ENCODE measurements at regions not wholly inside any gene's neighbourhood (a gene's known extent, or its start where the extent isn't known, plus 50 kb on each side); places are given as distances from the start of the nearest gene placed in this dataset.

- no peaks in the 10 kb centered on the region for H3K36me3 ChIP-seq (ENCODE audit: low read length)
- H3K27ac ChIP-seq (ENCODE audit: low read depth, low read length): no peak overlapping the region
- no peak overlapping the region for H3K4me3 ChIP-seq (ENCODE audit: insufficient read depth, low read length, poor library complexity, severe bottlenecking)
- no peak overlapping the region for H3K4me2 ChIP-seq (ENCODE audit: low read depth, low read length, poor library complexity, severe bottlenecking)
- no peaks in the 10 kb centered on the region for H4K20me1 ChIP-seq (ENCODE audit: low read depth, low read length)
- H3K79me2 ChIP-seq (ENCODE audit: insufficient read depth, low read length): no peaks in the 10 kb centered on the region
- no peak overlapping the region for H3K9ac ChIP-seq (ENCODE audit: low read length)
- H3K27me3 ChIP-seq (ENCODE audit: low read length): 0 out of 2 replicates have a peak, but pooled peaks cover 3% of the 10 kb centered on the region
- H2AFZ ChIP-seq (ENCODE audit: low read depth, low read length, severe bottlenecking): no peak overlapping the region
- no peak for TF ChIP-seq EZH2phosphoT487 (conservative IDR thresholded peaks at IDR 0.05; ENCODE audit: low read length)
- TF ChIP-seq CTCF (IDR thresholded peaks at IDR 0.05; ENCODE audit: insufficient read depth, low read length, poor library complexity, severe bottlenecking): no peak
- no peaks in the 10 kb centered on the region for H3K9me2 ChIP-seq (replicated peaks; ENCODE audit: insufficient read depth, low read length)
- H3K9me3 ChIP-seq (ENCODE audit: insufficient read depth, low read length): peaks cover 9% of the 10 kb centered on the region; the same call in 1 of the 2 replicates
- H3F3A ChIP-seq (ENCODE audit: insufficient read depth): no peaks in the 10 kb centered on the region
Observed at GRCh38 chr17:77709594-77709993, 248.9 kb upstream of the TNRC6C start.

GRCh38 chr17:77712578-77712977, 245.9 kb upstream of the TNRC6C start:
- Histone ChIP-seq H3K27ac (ENCODE audit: low read depth, low read length) (no peak overlapping the region), H3K27me3 (ENCODE audit: low read length) (0 out of 2 replicates have a peak, but pooled peaks cover 3% of the 10 kb centered on the region), H3K4me3 (ENCODE audit: insufficient read depth, low read length, poor library complexity, severe bottlenecking) (no peak overlapping the region), H3K4me2 (ENCODE audit: low read depth, low read length, poor library complexity, severe bottlenecking) (no peak overlapping the region), H2AFZ (ENCODE audit: low read depth, low read length, severe bottlenecking) (no peak overlapping the region), H3K79me2 (ENCODE audit: insufficient read depth, low read length) (no peaks in the 10 kb centered on the region), H4K20me1 (ENCODE audit: low read depth, low read length) (no peaks in the 10 kb centered on the region), H3F3A (ENCODE audit: insufficient read depth) (no peaks in the 10 kb centered on the region), H3K9me3 (ENCODE audit: insufficient read depth, low read length) (peaks cover 9% of the 10 kb centered on the region; the same call in 1 of the 2 replicates), H3K9ac (ENCODE audit: low read length) (no peak overlapping the region), H3K36me3 (ENCODE audit: low read length) (no peaks in the 10 kb centered on the region), H3K9me2 (replicated peaks; ENCODE audit: insufficient read depth, low read length) (peaks cover 5% of the 10 kb centered on the region; the same call in 1 of the 2 replicates)
- TF ChIP-seq CTCF (IDR thresholded peaks at IDR 0.05; ENCODE audit: insufficient read depth, low read length, poor library complexity, severe bottlenecking) (no peak), EZH2phosphoT487 (conservative IDR thresholded peaks at IDR 0.05; ENCODE audit: low read length) (no peak)

DNA sequence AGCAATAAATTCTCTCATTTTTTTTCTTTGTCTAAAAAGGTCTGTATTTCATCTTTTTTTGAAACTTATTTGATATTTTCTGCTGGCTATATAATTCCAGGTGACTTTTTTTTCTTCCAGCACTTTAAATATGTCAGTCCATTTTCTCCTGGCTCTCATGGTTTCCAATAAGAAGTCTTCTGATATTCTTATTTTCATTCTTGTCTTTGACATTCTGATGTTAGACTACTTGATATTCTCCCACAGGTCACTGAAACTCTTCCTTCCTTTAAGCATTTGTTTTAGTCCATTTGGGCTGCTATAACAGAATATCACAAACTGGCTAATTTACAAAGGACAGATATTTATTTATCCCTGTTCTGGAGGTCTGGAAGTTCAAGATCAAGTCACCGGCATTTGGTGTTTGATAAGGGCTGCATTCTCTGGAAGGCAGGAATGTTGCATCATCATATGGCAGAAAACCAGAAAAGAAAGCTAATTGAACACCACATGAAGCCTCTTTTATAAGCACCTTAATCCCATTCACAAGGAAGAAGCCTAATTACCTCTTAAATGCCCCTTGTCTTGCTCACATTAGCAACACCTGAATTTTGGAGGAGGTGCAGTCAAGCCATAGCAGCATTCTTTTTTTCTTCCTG, 242.1 kb upstream of the TNRC6C start:
- no peak overlapping the region for H3K4me2 ChIP-seq (ENCODE audit: low read depth, low read length, poor library complexity, severe bottlenecking)
- no peaks in the 10 kb centered on the region for H4K20me1 ChIP-seq (ENCODE audit: low read depth, low read length)
- H3K9me3 ChIP-seq (ENCODE audit: insufficient read depth, low read length): peaks cover 9% of the 10 kb centered on the region; the same call in 1 of the 2 replicates
- H3K36me3 ChIP-seq (ENCODE audit: low read length): no peaks in the 10 kb centered on the region
- H3K9me2 ChIP-seq (replicated peaks; ENCODE audit: insufficient read depth, low read length): peaks cover 5% of the 10 kb centered on the region; the same call in 1 of the 2 replicates
- no peak overlapping the region for H2AFZ ChIP-seq (ENCODE audit: low read depth, low read length, severe bottlenecking)
- no peak overlapping the region for H3K4me3 ChIP-seq (ENCODE audit: insufficient read depth, low read length, poor library complexity, severe bottlenecking)
- H3K79me2 ChIP-seq (ENCODE audit: insufficient read depth, low read length): no peaks in the 10 kb centered on the region
- H3K27ac ChIP-seq (ENCODE audit: low read depth, low read length): no peak overlapping the region
- H3F3A ChIP-seq (ENCODE audit: insufficient read depth): no peaks in the 10 kb centered on the region
- H3K27me3 ChIP-seq (ENCODE audit: low read length): 0 out of 2 replicates have a peak, but pooled peaks cover 3% of the 10 kb centered on the region
- no peak for TF ChIP-seq EZH2phosphoT487 (conservative IDR thresholded peaks at IDR 0.05; ENCODE audit: low read length)
- no peak for TF ChIP-seq CTCF (IDR thresholded peaks at IDR 0.05; ENCODE audit: insufficient read depth, low read length, poor library complexity, severe bottlenecking)
- H3K9ac ChIP-seq (ENCODE audit: low read length): no peak overlapping the region
